Ramos (cell line): ENCODE measurements at regions not wholly inside any gene's neighbourhood (a gene's known extent, or its start where the extent isn't known, plus 50 kb on each side); places are given as distances from the start of the nearest gene placed in this dataset.

Experiments used
- in situ Hi-C: fragments of 300-500 bp; cut with MboI; formaldehyde crosslinking; loops from one replicate; pipeline ENCODE4 v1.14.3; 2022; ENCODE audit warnings: low sequenced_read_pairs; ENCODE audit not compliant: unreplicated experiment

DNA sequence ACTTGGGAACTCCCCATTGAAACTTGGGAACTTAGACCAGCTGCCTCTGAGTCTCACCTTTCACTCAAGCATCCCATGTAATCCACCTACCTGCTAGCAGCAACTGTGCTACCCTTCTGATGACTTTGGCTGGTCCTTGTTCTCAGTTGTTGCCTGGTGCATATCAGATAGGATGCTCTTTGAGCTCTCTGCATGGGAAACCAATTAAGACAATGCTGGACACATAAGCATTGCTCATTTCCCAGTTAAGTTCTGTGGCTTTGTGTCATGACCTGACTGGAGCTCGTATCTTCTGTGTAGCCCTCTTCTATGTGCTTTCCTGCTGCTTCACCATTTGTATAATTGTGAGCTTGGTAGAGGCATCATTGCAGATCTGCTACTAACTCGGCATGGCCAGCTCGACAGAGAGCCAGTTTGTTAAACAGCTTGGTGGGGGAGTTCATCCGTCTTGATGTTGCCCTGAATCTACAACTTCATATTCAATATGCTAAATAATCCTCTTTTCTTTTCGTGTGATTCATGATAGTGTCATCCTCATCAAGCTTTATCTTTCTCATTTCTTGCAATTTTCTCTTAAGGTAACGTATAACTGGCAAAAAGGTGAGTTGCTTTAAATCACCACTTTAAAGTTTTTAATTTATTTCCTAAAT is 447.5 kb upstream of the SLC14A2 start:
- in situ Hi-C loops = no loop called here

DNA sequence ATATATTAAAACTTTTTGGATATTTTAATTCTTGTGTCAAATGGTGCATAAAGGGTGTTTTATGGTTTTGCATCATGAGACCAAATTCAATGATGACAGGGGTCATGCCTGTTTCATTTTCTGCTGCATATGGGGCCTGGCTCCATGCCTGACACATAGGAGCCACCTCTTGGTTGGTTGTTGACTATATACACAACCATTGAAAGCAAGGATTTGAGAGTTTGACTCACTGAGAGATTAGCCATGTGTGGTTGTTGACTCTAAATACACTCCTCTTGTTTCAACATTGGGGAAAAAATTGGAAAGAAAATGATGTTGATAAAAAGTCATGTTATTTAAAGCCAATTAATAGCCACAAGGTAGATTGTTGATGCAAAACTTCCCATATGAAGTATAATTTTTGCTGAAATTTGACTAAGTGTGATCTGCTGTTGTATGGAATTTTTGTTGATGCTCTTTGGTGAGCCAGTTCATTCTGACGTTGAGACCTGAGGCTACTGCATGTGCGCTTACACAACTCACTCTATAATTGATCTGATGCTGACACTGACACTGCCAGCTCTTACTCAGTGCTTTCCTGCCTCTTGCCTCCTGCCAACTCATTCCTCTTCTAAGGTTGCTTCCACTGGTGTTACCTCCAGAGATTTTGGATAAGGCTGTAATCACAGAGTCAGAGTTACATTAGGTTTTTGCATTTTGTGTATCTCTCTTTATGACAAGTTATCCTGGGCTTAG is 446.2 kb upstream of the SLC14A2 start:
- in situ Hi-C loops = no loop called here

DNA sequence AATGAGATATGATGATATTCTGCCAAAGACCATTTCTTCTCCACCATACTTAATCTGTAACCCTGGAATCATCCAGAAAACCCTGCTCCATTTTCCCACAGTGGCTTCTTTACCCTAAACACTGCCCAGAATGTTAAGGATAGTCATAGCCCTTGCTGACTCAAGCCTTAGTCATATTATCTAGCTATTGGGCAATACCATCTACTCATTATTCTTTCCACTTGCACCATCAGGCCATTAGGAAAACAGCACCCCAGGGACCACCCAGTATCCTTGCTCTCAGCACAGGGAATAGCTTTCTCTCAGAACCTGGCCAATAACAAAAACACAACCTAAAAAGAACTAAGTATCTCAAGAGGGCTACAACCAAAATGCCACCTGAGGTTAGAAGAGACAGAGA is 445.7 kb upstream of the SLC14A2 start:
- in situ Hi-C loops = loop anchor here (5.0 kb wide), 1 partner anchor 53 kb away; no protein-coding TSS in a partner anchor

DNA sequence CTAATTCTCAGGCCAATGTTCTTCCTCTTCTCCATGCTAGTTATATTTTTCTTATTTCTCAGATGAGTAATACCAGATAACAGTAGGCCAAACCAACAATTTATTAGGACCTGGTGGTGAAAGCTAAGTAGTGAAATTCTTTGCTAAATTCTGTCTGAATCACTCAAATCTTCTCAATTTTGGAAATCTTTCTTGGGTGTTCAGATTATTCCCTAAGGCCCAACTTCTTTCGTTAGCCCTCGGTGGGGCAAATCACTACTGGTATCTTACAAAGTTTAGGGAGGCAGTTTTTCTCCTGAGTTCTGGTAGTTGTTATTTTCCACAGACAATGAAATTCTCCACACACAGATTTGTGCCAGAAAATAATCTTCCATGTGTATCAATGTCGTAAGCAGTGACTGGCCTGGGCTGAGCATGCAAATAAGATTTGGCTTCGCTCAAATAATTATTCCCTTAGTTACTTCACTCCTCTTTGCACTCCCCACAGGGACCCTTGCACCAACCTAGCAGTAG is 443.5 kb upstream of the SLC14A2 start:
- in situ Hi-C loops = loop anchor here (5.0 kb wide), 1 partner anchor 51 kb away; no protein-coding TSS in a partner anchor

DNA sequence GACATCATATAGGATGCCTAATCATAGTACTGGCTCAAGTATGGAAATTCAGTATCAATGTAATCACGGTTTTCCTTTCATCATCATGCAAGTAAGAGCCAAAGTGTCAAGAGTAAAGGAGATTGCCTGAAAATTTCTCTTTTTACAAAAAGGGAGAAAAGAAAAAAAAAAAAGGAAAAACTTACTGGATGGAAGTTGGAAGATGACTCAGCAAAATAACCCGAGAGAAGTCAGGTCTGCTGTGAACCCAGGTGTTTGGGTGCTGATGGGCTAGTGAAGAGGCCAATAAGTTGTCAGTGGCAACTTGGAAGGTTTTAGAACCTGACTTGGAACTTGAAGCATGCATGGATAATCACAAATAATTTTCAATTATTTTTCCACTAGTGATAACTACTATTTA is 441.9 kb upstream of the SLC14A2 start:
- in situ Hi-C loops = loop anchor here (5.0 kb wide), 1 partner anchor 49 kb away; no protein-coding TSS in a partner anchor

DNA sequence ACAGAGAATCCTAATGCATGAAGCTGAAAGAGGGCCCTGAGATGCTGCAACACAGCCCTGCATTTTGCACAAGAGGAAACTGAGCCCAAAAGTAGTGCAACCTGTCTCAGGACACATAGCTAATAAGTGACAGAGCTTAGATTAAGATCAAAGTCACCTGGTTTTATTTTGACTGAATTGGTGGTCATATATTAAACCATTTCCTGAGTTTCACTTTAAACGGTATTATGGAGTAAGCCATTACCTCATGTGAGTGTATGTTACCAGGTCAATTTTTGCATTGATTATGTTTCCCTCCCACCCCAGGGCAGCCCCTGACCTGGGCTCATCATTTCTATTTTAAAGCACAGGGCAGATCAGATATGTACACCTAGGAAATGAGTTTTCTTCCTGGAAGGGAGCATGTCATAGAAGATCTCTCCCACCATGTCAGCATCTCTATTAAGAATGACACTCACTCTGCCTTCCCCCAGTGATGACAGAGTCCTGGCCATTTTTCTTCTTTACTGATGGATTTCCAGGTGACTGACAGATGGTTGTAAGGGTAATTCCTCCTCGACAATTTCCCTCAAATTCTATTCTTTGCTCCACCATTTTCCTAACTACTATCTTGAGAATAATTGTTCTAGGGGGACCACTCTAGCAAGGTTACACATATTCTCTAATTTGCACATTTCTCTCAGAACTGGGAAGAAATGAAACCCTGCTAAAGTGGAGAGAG is 441.3 kb upstream of the SLC14A2 start:
- in situ Hi-C loops = loop anchor here (5.0 kb wide), 1 partner anchor 48 kb away; no protein-coding TSS in a partner anchor

DNA sequence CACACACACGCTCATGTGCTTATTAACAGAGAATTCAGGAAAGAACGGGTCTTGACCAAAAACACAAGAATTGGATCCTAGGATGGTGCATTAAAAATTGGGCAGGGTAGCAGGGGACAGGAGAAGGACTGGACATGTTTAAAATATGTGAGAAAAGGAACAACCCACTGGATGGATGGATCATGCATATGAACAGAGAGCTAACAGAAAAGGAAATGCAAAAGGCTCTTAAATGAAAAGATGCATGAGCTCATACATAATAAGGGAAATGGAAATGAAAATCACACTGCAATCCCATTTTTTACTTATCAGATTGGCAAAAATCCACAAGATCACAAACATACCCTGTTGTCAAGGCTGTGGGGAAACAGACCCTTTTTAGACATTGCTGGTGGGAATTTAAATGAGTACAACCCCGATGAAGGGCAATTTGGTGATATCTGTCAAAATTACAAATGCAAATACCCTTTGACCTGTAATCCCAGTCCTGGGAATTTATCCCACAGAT is 440.6 kb upstream of the SLC14A2 start:
- in situ Hi-C loops = loop anchor here (5.0 kb wide), 1 partner anchor 48 kb away; no protein-coding TSS in a partner anchor

DNA sequence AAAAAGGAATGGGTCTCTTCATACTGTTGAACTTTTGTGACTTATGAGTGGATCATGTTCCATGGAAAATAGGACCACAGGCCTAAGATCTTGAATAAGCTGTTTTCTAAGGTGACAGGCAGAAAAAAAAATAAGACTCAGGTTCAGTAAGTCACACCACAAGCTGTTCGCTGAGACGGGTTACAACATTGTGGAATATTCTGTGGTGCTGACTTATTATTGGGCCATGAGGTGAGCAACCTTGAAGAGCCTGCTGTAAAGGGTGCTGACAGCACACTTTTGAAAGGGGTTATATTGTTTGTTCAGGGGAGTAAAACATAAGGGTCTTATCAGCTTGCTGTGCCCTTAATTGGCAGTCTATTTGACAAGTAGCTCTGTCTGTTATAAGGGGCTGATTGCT is 439.8 kb upstream of the SLC14A2 start:
- in situ Hi-C loops = no loop called here

DNA sequence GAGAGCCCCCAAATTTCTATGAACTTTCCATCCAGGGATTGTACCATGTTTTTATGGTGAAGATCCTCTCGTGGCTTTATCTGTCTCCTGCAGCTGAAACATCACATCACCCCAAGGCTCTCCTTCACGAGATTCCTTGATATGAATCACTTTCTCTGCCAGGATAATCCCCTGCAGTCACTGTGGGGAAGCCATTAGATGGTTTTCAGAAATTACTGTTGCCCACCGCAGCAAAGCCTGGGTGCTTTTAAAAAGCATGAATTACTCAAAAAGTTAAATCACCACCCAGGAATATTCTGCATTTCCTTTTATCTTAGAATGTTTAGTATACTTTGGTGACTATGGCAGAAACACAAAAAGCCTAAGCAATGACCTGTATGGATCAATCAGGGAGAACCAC is 428.4 kb upstream of the SLC14A2 start:
- in situ Hi-C loops = no loop called here

DNA sequence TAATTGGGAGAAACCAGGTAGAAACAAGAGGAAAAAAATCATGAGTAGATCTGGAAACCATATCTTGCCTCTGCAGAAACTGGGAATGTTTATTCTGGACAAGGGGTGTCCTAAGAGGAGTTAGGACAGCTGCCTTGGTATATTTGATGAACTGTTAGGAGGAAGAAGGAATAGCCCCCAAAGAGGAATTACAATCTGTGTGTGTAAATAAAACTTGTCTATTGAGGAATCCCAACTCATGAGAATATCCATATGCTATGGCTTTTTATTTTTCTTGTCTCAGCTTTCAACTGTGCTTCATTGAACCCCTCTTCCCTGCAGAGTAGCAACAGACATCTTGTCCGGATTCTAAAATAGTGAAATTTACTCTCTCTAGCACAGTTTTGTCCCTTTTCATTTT is 423.5 kb upstream of the SLC14A2 start:
- in situ Hi-C loops = no loop called here

DNA sequence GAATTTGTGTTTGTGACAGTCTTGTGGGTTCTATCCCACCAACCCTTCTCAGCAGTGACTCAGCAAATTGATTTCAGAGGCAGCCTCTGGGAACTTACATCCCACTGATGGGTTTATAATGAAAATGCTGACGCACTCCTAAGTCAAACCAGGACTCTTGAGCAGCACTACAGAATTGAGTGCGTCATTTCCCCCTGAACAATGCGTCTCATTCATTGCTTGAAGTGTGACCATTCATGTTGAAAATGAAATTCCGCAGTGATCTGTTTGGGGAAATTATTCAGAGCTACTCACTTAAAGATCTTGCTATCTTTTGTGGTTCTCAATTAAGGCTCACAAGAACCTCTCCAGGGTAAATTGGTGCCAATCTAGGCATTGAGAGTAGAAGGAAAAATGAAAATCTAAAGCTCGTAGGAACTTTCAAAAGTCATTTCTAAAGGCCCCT is 417.7 kb upstream of the SLC14A2 start:
- in situ Hi-C loops = no loop called here

DNA sequence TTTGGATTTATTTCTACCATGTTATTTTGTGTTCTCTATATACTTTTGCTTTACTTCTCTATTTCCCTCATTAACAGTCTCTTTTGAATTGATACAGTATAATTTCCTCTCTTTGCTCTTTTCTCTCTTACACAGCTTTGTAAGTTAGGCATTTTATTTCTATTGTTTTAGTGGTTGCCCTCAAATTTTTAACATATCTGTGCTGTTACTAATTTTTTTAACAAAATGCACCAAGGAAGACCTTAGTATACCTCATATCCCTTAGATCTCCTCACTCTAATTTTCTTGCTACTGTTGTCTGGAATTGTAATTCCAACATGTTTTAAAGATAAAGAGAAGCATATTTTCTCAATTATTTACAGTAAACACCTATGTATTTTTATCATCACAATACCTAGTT is 416.8 kb upstream of the SLC14A2 start:
- in situ Hi-C loops = no loop called here

DNA sequence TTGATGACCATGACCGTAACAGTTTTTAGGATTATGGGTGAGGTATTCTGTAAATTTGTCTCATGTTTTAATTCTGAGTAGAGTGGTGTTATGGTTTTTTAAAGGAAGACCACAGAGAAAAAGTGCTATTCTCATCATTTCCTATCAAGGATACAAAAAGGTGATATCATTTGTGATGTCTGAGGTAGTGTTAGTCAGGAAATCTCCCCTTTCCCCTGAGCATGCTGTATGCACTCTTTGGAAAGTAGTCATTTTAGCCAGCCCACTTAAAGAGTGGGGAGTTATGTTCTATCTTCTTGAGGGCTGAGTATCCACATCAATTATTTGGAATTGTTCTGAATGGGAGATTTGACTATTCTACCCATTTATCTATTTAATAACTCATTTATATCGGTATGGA is 414.2 kb upstream of the SLC14A2 start:
- in situ Hi-C loops = loop anchor here (10.0 to 25.0 kb wide), 3 partner anchors 136 to 1064 kb away; no protein-coding TSS in a partner anchor

DNA sequence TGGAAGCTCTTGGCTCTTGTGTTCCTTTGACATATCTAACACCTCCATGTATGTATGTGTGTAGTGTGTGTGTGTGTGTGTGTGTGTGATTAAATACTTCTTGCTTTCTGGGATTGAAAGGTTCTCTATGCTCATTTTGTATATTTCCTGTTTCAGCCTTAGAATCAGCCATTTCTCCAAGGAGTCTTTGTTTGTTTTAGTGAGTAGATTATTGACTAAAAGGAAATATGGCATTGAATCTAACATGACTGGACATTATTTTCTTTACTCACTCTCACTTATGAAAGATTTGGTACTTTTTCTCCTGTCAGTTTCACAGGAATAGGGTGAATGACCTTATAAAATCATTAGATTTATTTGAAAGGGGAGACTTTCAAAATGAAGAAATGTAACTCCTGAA is 413.8 kb upstream of the SLC14A2 start:
- in situ Hi-C loops = loop anchor here (10.0 to 25.0 kb wide), 3 partner anchors 137 to 1064 kb away; no protein-coding TSS in a partner anchor

DNA sequence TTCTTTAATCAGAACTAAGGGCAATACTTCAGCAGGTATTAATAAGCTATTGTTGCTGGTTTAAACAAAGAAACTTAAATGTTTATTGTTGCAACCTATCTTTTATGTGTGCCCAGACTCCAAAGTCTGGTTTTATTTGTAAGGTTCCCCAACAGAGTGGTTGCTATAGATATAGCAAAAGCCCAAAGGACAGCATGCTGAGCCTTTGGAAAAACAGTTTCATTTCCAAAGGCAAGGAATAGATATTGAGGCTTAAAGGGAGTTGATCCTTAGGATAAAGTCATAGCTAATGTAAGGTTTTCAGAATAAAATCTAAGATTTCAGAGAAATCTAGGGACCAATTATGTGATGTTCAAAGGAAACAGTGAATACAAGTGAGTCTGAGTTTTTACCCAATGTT is 413.2 kb upstream of the SLC14A2 start:
- in situ Hi-C loops = loop anchor here (10.0 to 25.0 kb wide), 3 partner anchors 137 to 1065 kb away; no protein-coding TSS in a partner anchor

DNA sequence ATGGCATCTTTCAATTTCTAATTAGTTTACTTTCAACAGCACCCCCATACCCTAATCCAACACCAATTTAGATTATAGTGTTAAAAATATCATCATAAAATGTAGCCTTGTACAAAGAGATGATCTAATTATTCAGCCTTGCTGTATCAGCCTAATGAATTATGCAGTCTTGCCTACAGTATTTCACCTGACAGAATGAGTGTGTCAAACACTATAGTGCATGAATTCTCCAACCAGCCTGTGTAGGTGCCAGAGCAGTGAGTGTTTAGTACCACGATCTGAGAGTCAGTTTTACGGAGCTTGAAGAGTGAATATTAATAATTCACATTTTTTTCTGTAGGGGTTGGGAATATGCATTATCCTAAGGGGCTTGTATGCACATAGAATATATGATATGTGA is 411.6 kb upstream of the SLC14A2 start:
- in situ Hi-C loops = loop anchor here (10.0 to 25.0 kb wide), 3 partner anchors 139 to 1066 kb away; no protein-coding TSS in a partner anchor

DNA sequence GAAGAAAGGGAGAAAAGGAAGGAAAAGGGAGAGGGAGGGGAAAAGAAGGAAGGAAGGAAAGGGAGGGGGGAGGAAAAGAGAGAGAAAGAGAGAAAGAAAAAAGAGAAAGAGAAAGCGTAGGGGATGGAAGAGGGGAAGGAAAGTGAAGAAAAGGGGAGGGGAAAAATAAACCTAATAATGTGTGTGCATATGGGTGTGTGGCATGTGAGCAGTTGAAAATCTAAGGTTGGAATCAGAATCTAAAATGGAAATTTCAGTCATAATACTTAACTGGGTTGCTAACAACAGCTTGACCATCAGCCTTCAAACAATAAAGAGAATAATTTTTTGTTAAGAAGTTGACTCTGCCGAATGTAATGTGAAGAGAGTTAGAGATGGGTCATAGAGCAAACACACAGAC is 407.9 kb upstream of the SLC14A2 start:
- in situ Hi-C loops = loop anchor here (10.0 to 25.0 kb wide), 3 partner anchors 143 to 1070 kb away; no protein-coding TSS in a partner anchor

DNA sequence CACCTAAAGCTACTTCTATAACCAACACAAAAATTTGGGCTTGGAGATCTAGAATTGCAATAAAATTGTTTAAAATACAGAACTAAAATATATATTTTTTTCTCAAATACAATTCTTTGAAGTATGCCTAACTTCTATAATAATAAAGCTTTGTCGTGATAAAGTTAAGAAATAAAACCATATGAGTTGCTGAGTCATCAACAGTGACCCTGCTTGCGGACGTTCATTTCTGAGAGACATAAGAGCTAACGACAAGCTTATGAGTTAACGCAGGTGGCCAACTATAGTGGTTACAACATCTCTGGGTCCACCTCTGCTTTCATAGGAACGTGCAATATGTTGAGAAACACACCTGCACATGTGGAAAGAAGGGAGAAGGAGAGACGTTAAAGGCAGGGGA is 407.1 kb upstream of the SLC14A2 start:
- in situ Hi-C loops = loop anchor here (10.0 to 25.0 kb wide), 3 partner anchors 143 to 1071 kb away; no protein-coding TSS in a partner anchor

DNA sequence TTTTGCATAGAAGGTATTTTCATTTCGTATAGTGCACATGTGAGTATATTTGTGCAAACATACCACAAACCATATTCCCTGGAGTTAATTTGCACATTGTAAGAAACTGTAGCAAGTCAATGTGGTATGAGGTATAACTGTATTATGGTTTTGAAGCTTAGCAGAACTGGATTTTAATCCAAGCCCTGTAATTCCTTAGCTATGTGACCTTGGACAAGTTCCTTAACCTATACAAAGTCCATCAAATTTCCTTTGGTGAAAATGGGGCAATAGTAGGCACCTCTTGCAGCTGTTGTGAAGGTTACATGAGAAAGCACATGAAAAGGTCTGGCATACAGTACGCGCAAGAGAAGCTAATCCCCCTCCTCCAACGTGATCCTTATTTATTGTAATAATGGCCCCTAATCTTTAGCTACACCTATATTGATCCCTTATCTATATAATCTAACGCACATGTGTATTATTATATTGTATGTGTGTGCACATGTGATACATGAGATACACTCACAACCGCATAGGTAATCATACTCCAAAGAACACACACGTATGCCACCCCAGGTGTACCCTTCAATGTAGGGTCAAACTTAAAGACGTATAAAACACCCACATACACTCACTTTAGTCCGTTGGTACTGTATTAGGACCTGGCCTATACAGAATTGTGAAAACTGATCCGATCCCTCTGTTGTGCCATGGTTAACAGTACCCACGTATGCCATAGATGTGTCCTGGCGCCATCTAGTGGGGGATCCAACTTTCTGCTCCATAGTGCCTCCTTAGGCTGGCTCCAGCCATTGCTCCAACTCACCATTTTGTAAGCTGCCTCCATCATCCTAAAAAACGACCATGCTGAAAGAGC is 402.9 kb upstream of the SLC14A2 start:
- in situ Hi-C loops = loop anchor here (5.0 to 25.0 kb wide), 3 partner anchors 325 to 1075 kb away; no protein-coding TSS in a partner anchor
